NCI-H345 (cell line): ENCODE measurements at regions not wholly inside any gene's neighbourhood (a gene's known extent, or its start where the extent isn't known, plus 50 kb on each side); places are given as distances from the start of the nearest gene placed in this dataset.

Experiments used
- DNase-seq: peaks from one replicate; lab custom pipeline; 2025; lab: John Stamatoyannopoulos, UW

GRCh38 chr2:172204309-172204708 is 101.6 kb upstream of the DLX2 start:
- no peak for DNase-seq

GRCh38 chr2:172204762-172205161 is 102.1 kb upstream of the DLX2 start:
- DNase-seq = no peak

- DNase-seq = no peak
Measured at GRCh38 chr2:172205292-172205691, 102.6 kb upstream of the DLX2 start.

GRCh38 chr2:172207911-172208310 is 105.2 kb upstream of the DLX2 start:
- no peak for DNase-seq

GRCh38 chr2:172208791-172209325 is 106.2 kb upstream of the DLX2 start:
- DNase-seq = no peak

- no peak for DNase-seq
Measured at GRCh38 chr2:172210599-172210998, 107.9 kb upstream of the DLX2 start.

- no peak for DNase-seq
Measured at GRCh38 chr2:172211512-172211911, 108.8 kb upstream of the DLX2 start.

GRCh38 chr2:172213116-172213860 is 110.6 kb upstream of the DLX2 start:
- DNase-seq = no peak

GRCh38 chr2:172214252-172214651 is 111.6 kb upstream of the DLX2 start:
- no peak for DNase-seq

- no peak for DNase-seq
Measured at GRCh38 chr2:172215172-172215935, 112.7 kb upstream of the DLX2 start.

- DNase-seq = no peak
Measured at GRCh38 chr2:172215936-172216335, 113.2 kb upstream of the DLX2 start.

- DNase-seq = no peak
Measured at GRCh38 chr2:172216477-172216876, 113.8 kb upstream of the DLX2 start.

GRCh38 chr2:172219201-172219600 is 116.5 kb upstream of the DLX2 start:
- no peak for DNase-seq

- no peak for DNase-seq
Measured at GRCh38 chr2:172220121-172220520, 117.4 kb upstream of the DLX2 start.

GRCh38 chr2:172223601-172224054 is 120.9 kb upstream of the DLX2 start:
- DNase-seq = no peak

GRCh38 chr2:172225786-172226185 is 123.1 kb upstream of the DLX2 start:
- DNase-seq = no peak

GRCh38 chr2:172226244-172227061 is 123.8 kb upstream of the DLX2 start:
- no peak for DNase-seq

GRCh38 chr2:172227719-172228118 is 125.0 kb upstream of the DLX2 start:
- no peak for DNase-seq

GRCh38 chr2:172228177-172228808 is 125.6 kb upstream of the DLX2 start:
- DNase-seq = no peak

GRCh38 chr2:172229125-172229524 is 126.4 kb upstream of the DLX2 start:
- no peak for DNase-seq

GRCh38 chr2:172230332-172230888 is 127.7 kb upstream of the DLX2 start:
- DNase-seq = no peak
